H1 (cell line): ENCODE measurements at regions not wholly inside any gene's neighbourhood (a gene's known extent, or its start where the extent isn't known, plus 50 kb on each side); places are given as distances from the start of the nearest gene placed in this dataset.

Experiments used
- CTCF ChIA-PET: fragments of 300-600 bp; sonication (Branson Sonifier 250); formaldehyde crosslinking; loops from one replicate; lab custom pipeline; 2021; ENCODE audit not compliant: partially characterized antibody; lab: Charles Lee
- POLR2A ChIA-PET: fragments of 300-600 bp; sonication (Branson Sonifier 250); formaldehyde crosslinking; loops from one replicate; lab custom pipeline; 2021; ENCODE audit warnings: inconsistent platforms; ENCODE audit not compliant: partially characterized antibody; lab: Charles Lee
- DNase-seq, 2 experiments: peaks; one replicate each; pipeline versions ENCODE4 v3.0.0 to v3.0.0-alpha.2; 2010 to 2022; ENCODE audit warnings: low spot score in 2 of 2, low read depth in 1 of 2, mixed read lengths in 1 of 2
- FAIRE-seq: peaks from 2 replicates; lab custom pipeline; 2011; peaks lifted over from hg19 to GRCh38; lab: Jason Lieb, UNC
- H2AFZ ChIP-seq: 2 replicates; pipeline ENCODE4 v1.8.1; 2012; ENCODE audit warnings: low read length, inconsistent platforms
- H2AK5ac ChIP-seq: 2 replicates; pipeline ENCODE4 v1.6.1; 2013; ENCODE audit warnings: low read depth, low read length
- H2BK120ac ChIP-seq: replicated peaks from 2 replicates; pipeline ENCODE3; 2013; ENCODE audit warnings: low read depth, low read length, inconsistent platforms
- H2BK12ac ChIP-seq: 2 replicates; pipeline ENCODE4 v1.6.1; 2013; ENCODE audit warnings: low read depth, low read length
- H2BK15ac ChIP-seq: 2 replicates; pipeline ENCODE4 v1.6.1; 2013; ENCODE audit warnings: low read length
- H2BK20ac ChIP-seq: 2 replicates; pipeline ENCODE4 v1.6.1; 2013; ENCODE audit warnings: low read length
- H2BK5ac ChIP-seq: 2 replicates; pipeline ENCODE4 v1.6.1; 2013; ENCODE audit warnings: low read depth, low read length
- H3K14ac ChIP-seq: 2 replicates; pipeline ENCODE4 v1.6.1; 2013; ENCODE audit warnings: inconsistent platforms; ENCODE audit not compliant: insufficient read length
- H3K18ac ChIP-seq: 2 replicates; pipeline ENCODE4 v1.6.1; 2013; ENCODE audit warnings: low read length; ENCODE audit errors: extremely low read depth
- H3K23ac ChIP-seq: 2 replicates; pipeline ENCODE4 v1.6.1; 2013; ENCODE audit warnings: inconsistent platforms; ENCODE audit not compliant: insufficient read length
- H3K23me2 ChIP-seq: 2 replicates; pipeline ENCODE4 v1.6.1; 2013; ENCODE audit warnings: low read depth, low read length
- H3K27ac ChIP-seq: 2 replicates; pipeline ENCODE4 v1.6.1; 2011; ENCODE audit warnings: low read depth, low read length, inconsistent platforms
- H3K27me3 ChIP-seq, 4 experiments: replicated peaks in 1 of 4; 1 replicate in 1 of 4; 2 replicates in 3 of 4; pipeline versions ENCODE4 v1.6.1 to v1.8.1; 2011 to 2013; ENCODE audit warnings: low read length in 3 of 4, mild to moderate bottlenecking in 3 of 4, inconsistent platforms in 2 of 4, mixed read lengths in 2 of 4, moderate library complexity in 1 of 4; ENCODE audit not compliant: control insufficient read depth in 3 of 4, insufficient read depth in 3 of 4; ENCODE audit errors: extremely low read depth in 1 of 4
- H3K36me3 ChIP-seq, 4 experiments: 2 replicates each; pipeline versions ENCODE4 v1.6.1 to v1.8.1; 2011 to 2013; ENCODE audit warnings: mild to moderate bottlenecking in 4 of 4, low read length in 3 of 4, moderate library complexity in 2 of 4, control low read depth in 1 of 4, inconsistent platforms in 1 of 4; ENCODE audit not compliant: insufficient read depth in 4 of 4, control insufficient read depth in 2 of 4
- H3K4ac ChIP-seq: replicated peaks from 2 replicates; pipeline ENCODE3; 2013; ENCODE audit warnings: low read length, low read depth, mixed read lengths, inconsistent platforms; ENCODE audit not compliant: insufficient read length
- H3K4me1 ChIP-seq, 4 experiments: replicated peaks in 1 of 4; 1 replicate in 1 of 4; 2 replicates in 3 of 4; pipeline versions ENCODE4 v1.6.1 to v1.8.1; 2011 to 2013; ENCODE audit warnings: low read length in 3 of 4, inconsistent platforms in 2 of 4, mixed read lengths in 1 of 4; ENCODE audit not compliant: insufficient read depth in 4 of 4, control insufficient read depth in 3 of 4
- H3K4me2 ChIP-seq, 2 experiments: 2 replicates each; pipeline versions ENCODE4 v1.6.1 to v1.8.1; 2011 to 2013; ENCODE audit warnings: low read depth in 2 of 2, low read length in 2 of 2, control low read depth in 1 of 2, inconsistent platforms in 1 of 2, mild to moderate bottlenecking in 1 of 2; ENCODE audit not compliant: insufficient read depth in 1 of 2
- H3K4me3 ChIP-seq, 4 experiments: fragments of 200-600, 300-600 bp in 1 of 4; sonication (generic), shearing (Covaris generic), sonication (Bioruptor Twin) in 1 of 4; 2 replicates each; pipeline versions ENCODE4 v1.5.1 to v1.8.1; 2011 to 2016; ENCODE audit warnings: low read length in 4 of 4, low read depth in 3 of 4, control low read depth in 2 of 4, inconsistent platforms in 2 of 4, mild to moderate bottlenecking in 2 of 4, mixed read lengths in 1 of 4, moderate library complexity in 1 of 4; ENCODE audit not compliant: insufficient read depth in 2 of 4; ENCODE audit errors: extremely low read depth in 1 of 4
- H3K56ac ChIP-seq: replicated peaks from 2 replicates; pipeline ENCODE3; 2013; ENCODE audit warnings: low read depth, mild to moderate bottlenecking, mixed read lengths, low read length, inconsistent platforms; ENCODE audit not compliant: insufficient read length
- H3K79me1 ChIP-seq: 2 replicates; pipeline ENCODE4 v1.6.1; 2013; ENCODE audit warnings: low read depth, low read length, control low read depth
- H3K79me2 ChIP-seq, 2 experiments: 2 replicates each; pipeline versions ENCODE4 v1.6.1 to v1.8.1; 2012 to 2013; ENCODE audit warnings: low read length in 2 of 2, mild to moderate bottlenecking in 2 of 2, inconsistent platforms in 1 of 2; ENCODE audit not compliant: insufficient read depth in 2 of 2, control insufficient read depth in 1 of 2
- H3K9ac ChIP-seq, 4 experiments: replicated peaks in 1 of 4; 1 replicate in 1 of 4; 2 replicates in 3 of 4; pipeline versions ENCODE4 v1.6.1 to v1.8.1; 2011 to 2013; ENCODE audit warnings: low read depth in 3 of 4, low read length in 3 of 4, control low read depth in 2 of 4, mild to moderate bottlenecking in 2 of 4, moderate library complexity in 2 of 4, inconsistent platforms in 1 of 4; ENCODE audit errors: extremely low read depth in 1 of 4
- H3K9me3 ChIP-seq, 2 experiments: 2 replicates each; pipeline versions ENCODE4 v1.6.1 to v1.8.1; 2012 to 2013; ENCODE audit warnings: mild to moderate bottlenecking in 2 of 2, moderate library complexity in 2 of 2, control low read depth in 1 of 2, inconsistent platforms in 1 of 2, low read depth in 1 of 2, low read length in 1 of 2, mixed read lengths in 1 of 2; ENCODE audit not compliant: insufficient read depth in 2 of 2
- H4K20me1 ChIP-seq, 2 experiments: replicated peaks in 1 of 2; 2 replicates each; pipeline versions ENCODE3 to v1.8.1; 2011 to 2013; ENCODE audit warnings: inconsistent platforms in 2 of 2, low read length in 2 of 2, mild to moderate bottlenecking in 1 of 2; ENCODE audit not compliant: insufficient read depth in 2 of 2, control insufficient read depth in 1 of 2
- H4K5ac ChIP-seq: 2 replicates; pipeline ENCODE4 v1.6.1; 2013; ENCODE audit warnings: low read length, low read depth, mixed read lengths, inconsistent platforms; ENCODE audit not compliant: insufficient read length
- H4K8ac ChIP-seq: 2 replicates; pipeline ENCODE4 v1.8.0; 2013; ENCODE audit warnings: mild to moderate bottlenecking, moderate library complexity, low read length, inconsistent platforms; ENCODE audit not compliant: insufficient read depth; ENCODE audit errors: extremely low read depth
- H4K91ac ChIP-seq: replicated peaks from 2 replicates; pipeline ENCODE3; 2013; ENCODE audit warnings: low read length, mixed read lengths, inconsistent platforms; ENCODE audit not compliant: insufficient read length
- ATF3 ChIP-seq: IDR thresholded peaks from 2 replicates; pipeline ENCODE4 v1.6.1; 2011; ENCODE audit warnings: low read depth, mild to moderate bottlenecking, low read length; ENCODE audit not compliant: insufficient read depth
- CREB1 ChIP-seq: IDR thresholded peaks from 2 replicates; pipeline ENCODE4 v1.6.1; 2012; ENCODE audit warnings: inconsistent platforms
- KDM1A ChIP-seq: fragments of 200-600, 300-600 bp; sonication (generic); IDR thresholded peaks from 2 replicates; pipeline ENCODE4 v1.7.1; 2016; ENCODE audit warnings: mild to moderate bottlenecking, low read length, borderline replicate concordance
- MAX ChIP-seq: IDR thresholded peaks from 2 replicates; pipeline ENCODE4 v1.6.1; 2012; ENCODE audit warnings: inconsistent platforms
- RXRA ChIP-seq: IDR thresholded peaks from 2 replicates; pipeline ENCODE4 v1.6.1; 2011; ENCODE audit warnings: low read depth, mild to moderate bottlenecking, low read length, moderate library complexity; ENCODE audit not compliant: insufficient read depth
- SIX5 ChIP-seq: IDR thresholded peaks from 2 replicates; pipeline ENCODE4 v1.6.1; 2011; ENCODE audit warnings: mild to moderate bottlenecking, low read depth, low read length
- SRF ChIP-seq: IDR thresholded peaks from 2 replicates; pipeline ENCODE4 v1.6.1; 2011; ENCODE audit warnings: mild to moderate bottlenecking, low read depth, low read length, moderate library complexity

- FAIRE-seq: no peak
- POLR2A ChIA-PET: no interaction called here
- no peak overlapping the region for H3K4me2 ChIP-seq
- TF ChIP-seq KDM1A (no peak), SRF (no peak), CREB1 (no peak), RXRA (no peak), MAX (no peak), SIX5 (no peak), ATF3 (no peak)
Measured at GRCh38 chr11:115740324-115740723, 236.1 kb upstream of the CADM1 start.

More at GRCh38 chr11:115740324-115740723, 236.1 kb upstream of the CADM1 start:
- Histone ChIP-seq H3K79me1 (no peaks in the 10 kb centered on the region), H2AFZ (no peak overlapping the region), H3K27ac (no peak overlapping the region), H3K23me2 (no peaks in the 10 kb centered on the region), H4K91ac (no peak overlapping the region), H2BK20ac (no peak overlapping the region), H3K9ac (no peak overlapping the region), H3K14ac (no peak overlapping the region), H2AK5ac (no peak overlapping the region), H4K20me1 (no peaks in the 10 kb centered on the region), H3K4ac (no peak overlapping the region), H4K8ac (no peak overlapping the region), H3K4me1 (peaks cover 2 to 10% (median 7%) of the 10 kb centered on the region in 4 experiments; a peak in 5 of 7 replicates), H3K79me2 (no peaks in the 10 kb centered on the region), H3K9me3 (no peaks in the 10 kb centered on the region), H3K56ac (no peak overlapping the region), H2BK15ac (no peak overlapping the region), H3K36me3 (no peaks in the 10 kb centered on the region), H3K27me3 (peaks cover 0 to 2% (median 0%) of the 10 kb centered on the region in 4 experiments; a peak in 3 of 7 replicates), H2BK120ac (no peak overlapping the region), H2BK12ac (no peak overlapping the region), H3K4me3 (no peak overlapping the region), H4K5ac (no peak overlapping the region), H3K23ac (no peak overlapping the region), H2BK5ac (no peak overlapping the region), H3K18ac (no peak overlapping the region)
- DNase-seq: no peak
- CTCF ChIA-PET: no interaction called here
